Smooth muscle cell (in vitro differentiated cells): ENCODE measurements at regions not wholly inside any gene's neighbourhood (a gene's known extent, or its start where the extent isn't known, plus 50 kb on each side); places are given as distances from the start of the nearest gene placed in this dataset.

Experiments
- DNase-seq: peaks from one replicate; lab custom pipeline; 2025; ENCODE audit not compliant: unreplicated experiment; lab: John Stamatoyannopoulos, UW
- H2AFZ ChIP-seq: fragments of 200-600 bp; sonication (generic); 2 replicates; pipeline ENCODE4 v1.6.0; 2016; ENCODE audit warnings: antibody characterized with exemption, low read depth, mild to moderate bottlenecking
- H3F3A ChIP-seq: fragments of 200-600 bp; sonication (generic); 2 replicates; pipeline ENCODE4 v1.6.0; 2017; ENCODE audit warnings: antibody characterized with exemption, low read depth
- H3K27ac ChIP-seq: fragments of 200-600 bp; sonication (generic); 2 replicates; pipeline ENCODE4 v1.5.1; 2016; ENCODE audit warnings: low read depth, mild to moderate bottlenecking
- H3K27me3 ChIP-seq: fragments of 200-600 bp; sonication (generic); 2 replicates; pipeline ENCODE4 v1.6.1; 2016; ENCODE audit warnings: low read depth, mild to moderate bottlenecking
- H3K36me3 ChIP-seq: fragments of 200-600 bp; sonication (generic); 2 replicates; pipeline ENCODE4 v1.5.1; 2016; ENCODE audit warnings: low read depth
- H3K4me1 ChIP-seq: fragments of 200-600 bp; sonication (generic); 2 replicates; pipeline ENCODE4 v1.5.1; 2016; ENCODE audit warnings: low read depth
- H3K4me2 ChIP-seq: fragments of 200-600 bp; sonication (generic); 2 replicates; pipeline ENCODE4 v1.6.0; 2016; ENCODE audit warnings: mild to moderate bottlenecking
- H3K4me3 ChIP-seq: fragments of 200-600 bp; sonication (generic); 2 replicates; pipeline ENCODE4 v1.5.1; 2016; ENCODE audit warnings: mild to moderate bottlenecking
- H3K79me2 ChIP-seq: fragments of 200-600 bp; sonication (generic); 2 replicates; pipeline ENCODE4 v1.6.0; 2016; ENCODE audit warnings: low read depth, mild to moderate bottlenecking
- H3K9ac ChIP-seq: fragments of 200-600 bp; sonication (generic); 2 replicates; pipeline ENCODE4 v1.6.0; 2016; ENCODE audit warnings: low read depth
- H3K9me3 ChIP-seq: fragments of 200-600 bp; sonication (generic); replicated peaks from 2 replicates; pipeline ENCODE4 v1.5.1; 2016; ENCODE audit warnings: low read depth
- H4K20me1 ChIP-seq: fragments of 200-600 bp; sonication (generic); 2 replicates; pipeline ENCODE4 v1.6.0; 2016; ENCODE audit warnings: low read depth
- CTCF ChIP-seq: fragments of 200-600 bp; sonication (generic); IDR thresholded peaks from 2 replicates; pipeline ENCODE4 v1.5.1; 2017; ENCODE audit warnings: borderline replicate concordance, mild to moderate bottlenecking, antibody characterized with exemption; ENCODE audit not compliant: insufficient read depth, poor library complexity, severe bottlenecking
- WGBS: methylation state at CpG from one replicate; pipeline ENCODE4 v1.1.7; 2016; ENCODE audit warnings: low lambda C conversion rate; 5-methylcytosine and 5-hydroxymethylcytosine counted together

GRCh38 chr14:85426068-85426935 lies 103.6 kb upstream of the FLRT2 start:
- Histone ChIP-seq H2AFZ (no peak overlapping the region), H3K9ac (no peak overlapping the region), H3K4me2 (no peak overlapping the region), H3K36me3 (no peaks in the 10 kb centered on the region), H3F3A (no peaks in the 10 kb centered on the region), H3K79me2 (no peaks in the 10 kb centered on the region), H3K27ac (no peak overlapping the region), H3K9me3 (no peaks in the 10 kb centered on the region), H3K4me3 (no peak overlapping the region), H3K4me1 (no peaks in the 10 kb centered on the region), H3K27me3 (no peaks in the 10 kb centered on the region), H4K20me1 (no peaks in the 10 kb centered on the region)
- no peak for TF ChIP-seq CTCF
- 91% methylated on average over 4 of the region's 4 CpGs for WGBS
- DNase-seq: no peak

GRCh38 chr14:85428926-85429325 lies 101.0 kb upstream of the FLRT2 start:
- no peaks in the 10 kb centered on the region for H3F3A ChIP-seq
- no peaks in the 10 kb centered on the region for H3K9me3 ChIP-seq
- no peak overlapping the region for H3K9ac ChIP-seq
- H2AFZ ChIP-seq: no peak overlapping the region
- WGBS: 91% methylated on average over 2 of the region's 2 CpGs
- H3K4me3 ChIP-seq: no peak overlapping the region
- no peaks in the 10 kb centered on the region for H3K27me3 ChIP-seq
- H3K4me2 ChIP-seq: no peak overlapping the region
- no peak for TF ChIP-seq CTCF
- no peaks in the 10 kb centered on the region for H3K36me3 ChIP-seq
- no peak overlapping the region for H3K27ac ChIP-seq
- H3K79me2 ChIP-seq: no peaks in the 10 kb centered on the region
- H4K20me1 ChIP-seq: no peaks in the 10 kb centered on the region
- DNase-seq: no peak
- no peaks in the 10 kb centered on the region for H3K4me1 ChIP-seq

GRCh38 chr14:85437148-85437547 lies 92.8 kb upstream of the FLRT2 start:
- peak overlapping the region; percentile 76 for H3K9ac ChIP-seq
- no peak for TF ChIP-seq CTCF
- WGBS: 75% methylated on average over 1 of the region's 1 CpG
- DNase-seq: no peak
- H4K20me1 ChIP-seq: no peaks in the 10 kb centered on the region
- H3K36me3 ChIP-seq: no peaks in the 10 kb centered on the region
- no peak overlapping the region for H3K4me3 ChIP-seq
- no peaks in the 10 kb centered on the region for H3K79me2 ChIP-seq
- peak overlapping the region; percentile 52 for H2AFZ ChIP-seq
- H3F3A ChIP-seq: no peaks in the 10 kb centered on the region
- H3K4me1 ChIP-seq: no peaks in the 10 kb centered on the region
- H3K9me3 ChIP-seq: no peaks in the 10 kb centered on the region
- H3K27me3 ChIP-seq: no peaks in the 10 kb centered on the region
- peak overlapping the region; percentile 53 for H3K4me2 ChIP-seq
- H3K27ac ChIP-seq: peak overlapping the region; percentile 90

GRCh38 chr14:85438001-85438400 lies 91.9 kb upstream of the FLRT2 start:
- Histone ChIP-seq H2AFZ (no peak overlapping the region), H3K36me3 (no peaks in the 10 kb centered on the region), H3K4me2 (no peak overlapping the region), H3K79me2 (no peaks in the 10 kb centered on the region), H3K4me3 (no peak overlapping the region), H3K9ac (peak overlapping the region; percentile 65), H4K20me1 (no peaks in the 10 kb centered on the region), H3K9me3 (no peaks in the 10 kb centered on the region), H3K27me3 (no peaks in the 10 kb centered on the region), H3K27ac (peak overlapping the region; percentile 90), H3F3A (no peaks in the 10 kb centered on the region), H3K4me1 (no peaks in the 10 kb centered on the region)
- no peak for TF ChIP-seq CTCF
- WGBS: 95% methylated on average over 13 of the region's 13 CpGs
- DNase-seq: no peak
